H9 (cell line): ENCODE measurements at regions not wholly inside any gene's neighbourhood (a gene's known extent, or its start where the extent isn't known, plus 50 kb on each side); places are given as distances from the start of the nearest gene placed in this dataset.

Experiments used
- DNase-seq: peaks from one replicate; pipeline ENCODE4 v3.0.0-alpha.2; 2017
- H2AFZ ChIP-seq: one replicate; pipeline ENCODE4 v1.6.1; 2013; ENCODE audit warnings: mild to moderate bottlenecking, low read length, control low read depth, moderate library complexity
- H2AK5ac ChIP-seq: 2 replicates; pipeline ENCODE4 v1.6.1; 2013; ENCODE audit warnings: low read length, control low read depth, mixed read lengths; ENCODE audit not compliant: insufficient read length
- H2BK120ac ChIP-seq: one replicate; pipeline ENCODE4 v1.6.1; 2013; ENCODE audit warnings: low read depth, mild to moderate bottlenecking, low read length, control low read depth, inconsistent platforms; ENCODE audit not compliant: poor library complexity, severe bottlenecking
- H2BK12ac ChIP-seq: 2 replicates; pipeline ENCODE4 v1.6.1; 2013; ENCODE audit warnings: low read length, control low read depth, mixed read lengths, low read depth; ENCODE audit not compliant: insufficient read length
- H2BK15ac ChIP-seq: 2 replicates; pipeline ENCODE4 v1.6.1; 2013; ENCODE audit warnings: low read depth, low read length, control low read depth
- H2BK20ac ChIP-seq: one replicate; pipeline ENCODE4 v1.6.1; 2013; ENCODE audit warnings: low read depth, mild to moderate bottlenecking, low read length, control low read depth, inconsistent platforms; ENCODE audit not compliant: poor library complexity, severe bottlenecking
- H2BK5ac ChIP-seq: 2 replicates; pipeline ENCODE4 v1.6.1; 2013; ENCODE audit warnings: low read length, control low read depth, mixed read lengths; ENCODE audit not compliant: insufficient read length
- H3K14ac ChIP-seq: 2 replicates; pipeline ENCODE4 v1.6.1; 2013; ENCODE audit warnings: low read length, control low read depth; ENCODE audit not compliant: insufficient read depth
- H3K18ac ChIP-seq: 2 replicates; pipeline ENCODE4 v1.6.1; 2013; ENCODE audit warnings: low read depth, mild to moderate bottlenecking, mixed read lengths, low read length, control low read depth; ENCODE audit not compliant: insufficient read length
- H3K23ac ChIP-seq: 2 replicates; pipeline ENCODE4 v1.6.1; 2013; ENCODE audit warnings: low read length, control low read depth, mixed read lengths, low read depth; ENCODE audit not compliant: insufficient read length
- H3K23me2 ChIP-seq: 2 replicates; pipeline ENCODE4 v1.6.1; 2013; ENCODE audit warnings: low read depth, mild to moderate bottlenecking, mixed read lengths, low read length, control low read depth; ENCODE audit not compliant: insufficient read length, poor library complexity, severe bottlenecking
- H3K27ac ChIP-seq: 2 replicates; pipeline ENCODE4 v1.5.1; 2013; ENCODE audit warnings: low read length, control low read depth, mixed read lengths, low read depth; ENCODE audit not compliant: insufficient read length
- H3K27me3 ChIP-seq: 2 replicates; pipeline ENCODE4 v1.6.1; 2013; ENCODE audit warnings: low read length, control low read depth, inconsistent platforms; ENCODE audit not compliant: insufficient read depth
- H3K4ac ChIP-seq: 2 replicates; pipeline ENCODE4 v1.6.1; 2013; ENCODE audit warnings: low read depth, mild to moderate bottlenecking, control low read depth, inconsistent platforms, low read length, moderate library complexity
- H3K4me1 ChIP-seq: 2 replicates; pipeline ENCODE4 v1.6.1; 2013; ENCODE audit warnings: low read length, control low read depth, inconsistent platforms; ENCODE audit not compliant: insufficient read depth
- H3K4me2 ChIP-seq: 2 replicates; pipeline ENCODE4 v1.6.1; 2013; ENCODE audit warnings: low read length, control low read depth, mixed read lengths; ENCODE audit not compliant: insufficient read length, insufficient read depth
- H3K56ac ChIP-seq: 2 replicates; pipeline ENCODE4 v1.6.1; 2013; ENCODE audit warnings: low read depth, mild to moderate bottlenecking, mixed read lengths, low read length, control low read depth; ENCODE audit not compliant: insufficient read length
- H3K79me1 ChIP-seq: 2 replicates; pipeline ENCODE4 v1.6.1; 2013; ENCODE audit warnings: low read depth, mild to moderate bottlenecking, moderate library complexity, low read length, control low read depth, inconsistent platforms; ENCODE audit not compliant: insufficient read depth, poor library complexity, severe bottlenecking
- H3K79me2 ChIP-seq: 2 replicates; pipeline ENCODE4 v1.6.1; 2013; ENCODE audit warnings: low read length, control low read depth, inconsistent platforms; ENCODE audit not compliant: insufficient read depth
- H3K9ac ChIP-seq: 2 replicates; pipeline ENCODE4 v1.6.1; 2013; ENCODE audit warnings: low read length, control low read depth, mixed read lengths; ENCODE audit not compliant: insufficient read length; ENCODE audit errors: extremely low read depth
- H3K9me3 ChIP-seq: one replicate; pipeline ENCODE4 v1.6.1; 2013; ENCODE audit warnings: low read depth, low read length, inconsistent platforms; ENCODE audit not compliant: control insufficient read depth
- H3T11ph ChIP-seq: one replicate; pipeline ENCODE4 v1.6.1; 2013; ENCODE audit warnings: mild to moderate bottlenecking, low read length, control low read depth, inconsistent platforms
- H4K20me1 ChIP-seq: one replicate; pipeline ENCODE4 v1.6.1; 2013; ENCODE audit not compliant: control insufficient read depth, insufficient read length, insufficient read depth
- H4K5ac ChIP-seq: 2 replicates; pipeline ENCODE4 v1.6.1; 2013; ENCODE audit warnings: low read depth, mild to moderate bottlenecking, mixed read lengths, low read length, control low read depth; ENCODE audit not compliant: insufficient read length
- H4K8ac ChIP-seq: replicated peaks from 2 replicates; pipeline ENCODE4 v1.6.1; 2013; ENCODE audit warnings: low read length, control low read depth, mixed read lengths, low read depth; ENCODE audit not compliant: insufficient read length
- H4K91ac ChIP-seq: 2 replicates; pipeline ENCODE4 v1.6.1; 2013; ENCODE audit warnings: low read depth, mild to moderate bottlenecking, moderate library complexity, mixed read lengths, low read length, control low read depth; ENCODE audit not compliant: insufficient read length
- H3K27ac Mint-ChIP-seq, 3 experiments: 2 replicates in 2 of 3; 3 replicates in 1 of 3; pipeline ENCODE4 v1.8.0; 2020 to 2021; ENCODE audit warnings: mixed read lengths in 3 of 3, mild to moderate bottlenecking in 1 of 3, moderate library complexity in 1 of 3
- H3K27me3 Mint-ChIP-seq: 2 replicates; pipeline ENCODE4 v1.8.0; 2021; ENCODE audit warnings: low read depth, mild to moderate bottlenecking, moderate library complexity, mixed read lengths
- H3K36me3 Mint-ChIP-seq, 3 experiments: 2 replicates in 2 of 3; 3 replicates in 1 of 3; pipeline ENCODE4 v1.8.0; 2020 to 2021; ENCODE audit warnings: low read depth in 3 of 3, mixed read lengths in 3 of 3; ENCODE audit not compliant: insufficient read depth in 1 of 3
- H3K4me1 Mint-ChIP-seq, 2 experiments: 2 replicates each; pipeline ENCODE4 v1.8.0; 2020; ENCODE audit warnings: mixed read lengths in 2 of 2
- H3K4me3 Mint-ChIP-seq, 2 experiments: 2 replicates in 1 of 2; 3 replicates in 1 of 2; pipeline ENCODE4 v1.8.0; 2020 to 2021; ENCODE audit warnings: mild to moderate bottlenecking in 2 of 2, mixed read lengths in 2 of 2, moderate library complexity in 1 of 2
- H3K9me3 Mint-ChIP-seq, 2 experiments: 2 replicates in 1 of 2; 3 replicates in 1 of 2; pipeline ENCODE4 v1.8.0; 2020; ENCODE audit warnings: mild to moderate bottlenecking in 2 of 2, mixed read lengths in 2 of 2, moderate library complexity in 1 of 2
- WGBS: extraction: QIAGEN DNeasy Blood & Tissue Kit; methylation state at CpG from one replicate; pipeline ENCODE4 v1.1.7; 2013; ENCODE audit warnings: missing lambda C conversion rate, low lambda C conversion rate, mixed read lengths; ENCODE audit not compliant: insufficient read length; ENCODE audit errors: extremely low coverage; 5-methylcytosine and 5-hydroxymethylcytosine counted together
- TF ChIP-seq, protein P1 (sequence below): fragments of 200-600 bp; sonication (generic); conservative IDR thresholded peaks from 3 replicates; pipeline ENCODE4 v1.8.0; 2021; ENCODE audit warnings: antibody characterized with exemption, mild to moderate bottlenecking

DNA sequence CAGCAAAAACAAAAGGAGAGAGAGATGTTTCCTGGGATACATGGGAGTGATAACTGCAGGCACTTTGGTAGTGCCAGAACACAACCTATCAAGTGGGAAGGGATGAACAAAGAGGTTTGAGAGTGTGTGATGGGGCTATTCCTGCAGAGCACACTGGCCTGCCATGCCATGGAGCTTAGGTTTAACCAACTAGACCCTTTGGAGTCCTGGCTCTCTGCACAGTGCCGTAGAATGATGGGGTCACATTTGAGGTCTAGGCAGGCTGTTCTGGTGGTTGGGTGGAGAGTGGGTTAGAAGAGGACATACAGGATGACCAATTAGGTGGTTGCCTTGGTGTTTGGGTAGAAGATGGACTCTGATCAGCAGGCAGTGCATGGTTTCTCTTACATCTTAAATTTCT, 101.9 kb upstream of the HABP2 start:
- no peak overlapping the region for H3K23ac ChIP-seq
- H2AFZ ChIP-seq: no peak overlapping the region
- no peak overlapping the region for H3K4me3 Mint-ChIP-seq
- H2BK5ac ChIP-seq: no peak overlapping the region
- peaks cover 2 to 8% of the 10 kb centered on the region in 2 experiments; a peak in 2 of 4 replicates for H3K4me1 Mint-ChIP-seq
- no peak overlapping the region for H3K9ac ChIP-seq
- H4K5ac ChIP-seq: no peak overlapping the region
- no peak overlapping the region for H3K4ac ChIP-seq
- no peak for DNase-seq
- no peaks in the 10 kb centered on the region for H3K79me1 ChIP-seq
- no peak overlapping the region for H3K18ac ChIP-seq
- no peak overlapping the region for H2BK120ac ChIP-seq
- no peak overlapping the region for H4K8ac ChIP-seq
- H3K79me2 ChIP-seq: no peaks in the 10 kb centered on the region
- H2BK15ac ChIP-seq: no peak overlapping the region
- H3K36me3 Mint-ChIP-seq: no peaks in the 10 kb centered on the region; a peak in 1 of 7 replicates
- H2BK20ac ChIP-seq: no peak overlapping the region
- no CpG with 5 or more reads among the region's 1 CpG for WGBS
- no peak overlapping the region for H3T11ph ChIP-seq
- no peak overlapping the region for H4K91ac ChIP-seq
- H3K27me3 ChIP-seq: no peaks in the 10 kb centered on the region
- H3K4me1 ChIP-seq: no peaks in the 10 kb centered on the region
- no peak overlapping the region for H2BK12ac ChIP-seq
- TF ChIP-seq, protein P1, sequence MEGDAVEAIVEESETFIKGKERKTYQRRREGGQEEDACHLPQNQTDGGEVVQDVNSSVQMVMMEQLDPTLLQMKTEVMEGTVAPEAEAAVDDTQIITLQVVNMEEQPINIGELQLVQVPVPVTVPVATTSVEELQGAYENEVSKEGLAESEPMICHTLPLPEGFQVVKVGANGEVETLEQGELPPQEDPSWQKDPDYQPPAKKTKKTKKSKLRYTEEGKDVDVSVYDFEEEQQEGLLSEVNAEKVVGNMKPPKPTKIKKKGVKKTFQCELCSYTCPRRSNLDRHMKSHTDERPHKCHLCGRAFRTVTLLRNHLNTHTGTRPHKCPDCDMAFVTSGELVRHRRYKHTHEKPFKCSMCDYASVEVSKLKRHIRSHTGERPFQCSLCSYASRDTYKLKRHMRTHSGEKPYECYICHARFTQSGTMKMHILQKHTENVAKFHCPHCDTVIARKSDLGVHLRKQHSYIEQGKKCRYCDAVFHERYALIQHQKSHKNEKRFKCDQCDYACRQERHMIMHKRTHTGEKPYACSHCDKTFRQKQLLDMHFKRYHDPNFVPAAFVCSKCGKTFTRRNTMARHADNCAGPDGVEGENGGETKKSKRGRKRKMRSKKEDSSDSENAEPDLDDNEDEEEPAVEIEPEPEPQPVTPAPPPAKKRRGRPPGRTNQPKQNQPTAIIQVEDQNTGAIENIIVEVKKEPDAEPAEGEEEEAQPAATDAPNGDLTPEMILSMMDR: no peak
- H3K27ac Mint-ChIP-seq: no peak overlapping the region; a peak in 1 of 7 replicates
- no peak overlapping the region for H2AK5ac ChIP-seq
- H3K27me3 Mint-ChIP-seq: peaks cover 59% of the 10 kb centered on the region
- no peaks in the 10 kb centered on the region for H3K9me3 ChIP-seq
- no peak overlapping the region for H3K4me2 ChIP-seq
- H3K9me3 Mint-ChIP-seq: no peaks in the 10 kb centered on the region
- H3K27ac ChIP-seq: no peak overlapping the region
- no peaks in the 10 kb centered on the region for H4K20me1 ChIP-seq
- no peak overlapping the region for H3K56ac ChIP-seq
- no peak overlapping the region for H3K14ac ChIP-seq
- no peaks in the 10 kb centered on the region for H3K23me2 ChIP-seq
